Activated T-helper 2 cell treated with anti-CD3 and anti-CD28 coated beads, Interferon-gamma antibody, Interleukin-2, Interleukin-4, amounts not matched to agents 10 μg/mL and 5 μg/mL and 100 μg/mL, durations not matched to agents 14 hours and 24 hours and 36 hours (primary cell): ENCODE measurements at regions not wholly inside any gene's neighbourhood (a gene's known extent, or its start where the extent isn't known, plus 50 kb on each side); places are given as distances from the start of the nearest gene placed in this dataset.

Experiments
- DNase-seq: peaks from one replicate; pipeline ENCODE4 v3.0.0; 2021; ENCODE audit warnings: low spot score
- H3K27ac Mint-ChIP-seq: one replicate; pipeline ENCODE4 v1.8.0; 2021; ENCODE audit warnings: mixed read lengths
- H3K27me3 Mint-ChIP-seq: one replicate; pipeline ENCODE4 v1.8.0; 2021; ENCODE audit warnings: low read depth, mixed read lengths
- H3K36me3 Mint-ChIP-seq: one replicate; pipeline ENCODE4 v1.8.0; 2021; ENCODE audit warnings: low read depth, mixed read lengths
- H3K4me1 Mint-ChIP-seq: one replicate; pipeline ENCODE4 v1.8.0; 2021; ENCODE audit warnings: low read depth, mixed read lengths
- H3K4me3 Mint-ChIP-seq: one replicate; pipeline ENCODE4 v1.8.0; 2021; ENCODE audit warnings: low read depth, mild to moderate bottlenecking, moderate library complexity, mixed read lengths
- H3K9me3 Mint-ChIP-seq: one replicate; pipeline ENCODE4 v1.8.0; 2021; ENCODE audit warnings: mixed read lengths
- intact Hi-C: fragments of 100-400 bp; cut with micrococcal nuclease; formaldehyde crosslinking; loops from one replicate; pipeline ENCODE4 v1.15.1; 2023

DNA sequence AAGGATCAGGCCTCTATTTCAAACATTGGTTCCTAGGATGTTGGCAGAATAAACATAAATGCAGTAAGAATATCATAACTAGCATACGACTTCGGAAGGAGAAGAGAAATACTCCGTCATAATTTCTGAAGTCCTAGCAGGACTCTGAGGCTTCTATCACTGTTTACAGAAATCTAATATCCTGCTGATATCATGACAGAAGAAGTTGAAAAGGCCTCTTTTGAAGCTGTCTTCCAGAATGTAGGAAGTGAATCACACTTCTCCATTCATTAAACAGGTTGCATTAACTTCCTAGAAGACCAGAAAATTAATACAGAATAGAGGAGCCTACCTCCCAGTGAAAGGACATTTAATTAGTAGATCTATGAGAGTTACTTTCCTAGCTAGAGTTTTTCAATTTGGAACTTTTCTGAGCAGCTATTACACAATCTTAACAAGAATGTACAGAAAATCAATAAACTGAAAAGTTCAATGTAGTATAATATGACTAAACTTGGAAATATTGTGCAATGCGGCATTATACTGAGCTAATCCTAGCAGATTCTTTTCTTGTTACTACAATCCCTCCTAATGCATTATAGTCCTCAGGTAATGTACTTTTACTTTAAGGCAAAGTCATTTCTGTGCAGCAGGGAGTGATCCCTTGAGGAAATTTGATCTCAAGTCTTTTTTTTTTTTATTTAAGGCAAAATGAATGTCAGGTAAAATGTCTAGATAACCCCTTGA, 622.6 kb upstream of the CELF2 start:
- peaks cover 8% of the 10 kb centered on the region for H3K27me3 Mint-ChIP-seq
- no peak for DNase-seq
- intact Hi-C loops, result no loop called here
- H3K4me3 Mint-ChIP-seq, result no peak overlapping the region
- no peaks in the 10 kb centered on the region for H3K36me3 Mint-ChIP-seq
- H3K4me1 Mint-ChIP-seq, result no peaks in the 10 kb centered on the region
- H3K9me3 Mint-ChIP-seq, result no peaks in the 10 kb centered on the region
- no peak overlapping the region for H3K27ac Mint-ChIP-seq

DNA sequence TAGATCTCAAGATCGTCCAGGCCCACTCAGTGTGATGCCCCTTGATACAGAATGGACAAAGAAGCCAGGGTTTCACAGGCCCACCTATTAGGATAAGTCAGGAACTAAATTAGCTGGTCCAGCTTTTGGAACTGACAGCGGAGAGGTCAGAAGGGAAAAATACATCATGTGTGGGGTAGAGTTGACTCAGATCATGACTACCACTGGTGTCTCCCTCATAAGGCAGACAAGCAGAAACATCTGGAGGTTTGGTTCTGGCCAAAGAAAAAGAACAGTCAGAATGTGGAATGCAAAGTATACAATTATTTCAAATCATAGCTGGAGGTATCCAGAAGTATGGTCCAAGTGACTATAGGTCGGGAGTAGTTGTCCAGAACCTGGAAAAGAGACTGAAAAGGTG, 621.1 kb upstream of the CELF2 start:
- Mint-ChIP-seq H3K27ac (no peak overlapping the region), H3K4me3 (no peak overlapping the region), H3K27me3 (peaks cover 8% of the 10 kb centered on the region), H3K4me1 (no peaks in the 10 kb centered on the region), H3K9me3 (no peaks in the 10 kb centered on the region), H3K36me3 (no peaks in the 10 kb centered on the region)
- DNase-seq, result no peak
- intact Hi-C loops, result no loop called here

GRCh38 chr10:10397906-10398305, 619.8 kb upstream of the CELF2 start:
- DNase-seq, result no peak
- Mint-ChIP-seq H3K4me3 (no peak overlapping the region), H3K36me3 (no peaks in the 10 kb centered on the region), H3K4me1 (no peaks in the 10 kb centered on the region), H3K9me3 (no peaks in the 10 kb centered on the region), H3K27me3 (peaks cover 8% of the 10 kb centered on the region), H3K27ac (no peak overlapping the region)
- intact Hi-C loops, result no loop called here

GRCh38 chr10:10403762-10404161, 613.9 kb upstream of the CELF2 start:
- intact Hi-C loops, result no loop called here
- peaks cover 2% of the 10 kb centered on the region for H3K27me3 Mint-ChIP-seq
- H3K4me3 Mint-ChIP-seq, result no peak overlapping the region
- H3K36me3 Mint-ChIP-seq, result no peaks in the 10 kb centered on the region
- no peaks in the 10 kb centered on the region for H3K4me1 Mint-ChIP-seq
- no peaks in the 10 kb centered on the region for H3K9me3 Mint-ChIP-seq
- no peak overlapping the region for H3K27ac Mint-ChIP-seq
- DNase-seq, result no peak

GRCh38 chr10:10417671-10418070, 600.0 kb upstream of the CELF2 start:
- intact Hi-C loops, result loop anchor here (5.0 kb wide), 1 partner anchor 90 kb away; no protein-coding TSS in a partner anchor
- Mint-ChIP-seq H3K27me3 (peaks cover 3% of the 10 kb centered on the region), H3K4me1 (peaks cover 35% of the 10 kb centered on the region), H3K36me3 (peaks cover 3% of the 10 kb centered on the region), H3K9me3 (peaks cover 9% of the 10 kb centered on the region), H3K27ac (no peak overlapping the region), H3K4me3 (no peak overlapping the region)
- DNase-seq, result no peak

DNA sequence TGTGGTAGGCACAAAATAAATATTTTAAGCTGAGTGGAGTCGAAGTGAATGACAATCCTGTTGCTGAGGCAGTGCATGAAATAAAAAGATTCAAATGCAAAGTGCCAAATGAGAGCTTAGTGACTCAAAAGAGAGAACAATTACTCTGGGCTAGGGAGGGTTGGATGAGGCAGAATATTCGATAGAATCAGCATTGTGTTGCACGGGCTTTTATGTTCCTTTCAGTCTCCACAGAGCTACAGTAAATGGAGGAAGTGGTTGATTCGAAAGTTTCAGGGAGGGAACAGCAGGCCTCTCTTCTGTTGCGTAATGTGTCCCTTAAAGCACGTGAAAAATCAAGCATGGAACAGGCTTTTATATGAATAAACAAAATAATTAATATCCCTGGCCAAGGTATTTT, 599.3 kb upstream of the CELF2 start:
- Mint-ChIP-seq H3K27ac (peak overlapping the region; percentile 43), H3K9me3 (peaks cover 9% of the 10 kb centered on the region), H3K4me1 (peaks cover 35% of the 10 kb centered on the region), H3K4me3 (peak overlapping the region; percentile 18), H3K27me3 (peaks cover 3% of the 10 kb centered on the region), H3K36me3 (peaks cover 3% of the 10 kb centered on the region)
- DNase-seq, result peak; percentile 22
- intact Hi-C loops, result loop anchor here (5.0 kb wide), 1 partner anchor 89 kb away; no protein-coding TSS in a partner anchor

DNA sequence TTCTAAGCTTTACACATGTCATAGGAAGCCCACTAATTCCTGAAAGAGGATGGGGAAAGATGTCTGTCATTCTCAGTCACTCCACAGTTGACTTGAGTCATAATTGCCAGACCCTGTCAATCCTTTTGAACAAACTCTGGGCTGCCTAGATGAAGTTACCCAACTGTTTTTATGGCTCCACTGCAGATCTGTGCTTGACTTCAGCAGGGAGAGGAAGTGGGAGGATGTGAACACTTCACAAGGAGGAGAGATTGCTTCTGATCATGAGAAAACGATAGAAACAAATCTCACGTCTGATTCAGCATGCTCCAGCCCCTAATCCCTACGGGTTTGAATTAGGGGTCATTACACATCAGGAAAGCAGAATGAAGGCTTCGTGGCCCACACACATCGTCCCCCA, 596.6 kb upstream of the CELF2 start:
- peaks cover 6% of the 10 kb centered on the region for H3K9me3 Mint-ChIP-seq
- no peak for DNase-seq
- H3K36me3 Mint-ChIP-seq, result peaks cover 3% of the 10 kb centered on the region
- H3K27ac Mint-ChIP-seq, result no peak overlapping the region
- H3K4me1 Mint-ChIP-seq, result peaks cover 35% of the 10 kb centered on the region
- no peak overlapping the region for H3K4me3 Mint-ChIP-seq
- intact Hi-C loops, result no loop called here
- peaks cover 10% of the 10 kb centered on the region for H3K27me3 Mint-ChIP-seq

DNA sequence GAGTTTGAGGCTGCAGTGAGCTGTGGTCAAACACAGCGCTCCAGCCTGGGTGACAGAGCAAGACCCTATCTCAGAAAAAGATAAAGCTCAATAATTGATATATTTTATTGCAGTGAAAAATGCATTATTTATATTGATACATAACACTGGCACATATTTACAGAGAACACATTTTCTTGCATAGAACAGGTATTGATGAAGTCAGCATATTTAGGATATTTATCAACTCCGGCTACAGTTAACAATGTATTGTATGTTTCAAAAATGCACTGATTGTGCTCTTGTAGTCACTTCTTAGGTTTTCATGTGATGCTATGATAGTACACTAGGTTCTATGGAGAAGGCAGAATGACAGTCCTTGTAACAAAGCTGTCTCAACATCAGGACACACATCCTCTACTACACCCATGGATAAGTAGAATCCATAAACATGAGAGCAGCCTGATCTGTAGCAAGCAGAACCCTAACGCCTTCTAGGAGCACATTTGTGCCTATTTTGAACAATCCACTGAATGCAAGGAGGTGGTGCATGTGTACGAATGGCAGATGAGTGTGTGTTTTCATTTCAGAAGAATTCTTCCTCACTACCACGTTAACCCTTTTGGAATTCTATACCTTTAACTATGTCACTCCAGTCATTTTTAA, 586.1 kb upstream of the CELF2 start:
- DNase-seq, result no peak
- peaks cover 10% of the 10 kb centered on the region for H3K27me3 Mint-ChIP-seq
- intact Hi-C loops, result no loop called here
- no peak overlapping the region for H3K4me3 Mint-ChIP-seq
- no peaks in the 10 kb centered on the region for H3K36me3 Mint-ChIP-seq
- peaks cover 9% of the 10 kb centered on the region for H3K9me3 Mint-ChIP-seq
- no peak overlapping the region for H3K27ac Mint-ChIP-seq
- H3K4me1 Mint-ChIP-seq, result no peaks in the 10 kb centered on the region

- no peak for DNase-seq
- Mint-ChIP-seq H3K4me3 (no peak overlapping the region), H3K27me3 (peaks cover 10% of the 10 kb centered on the region), H3K9me3 (peaks cover 9% of the 10 kb centered on the region), H3K4me1 (no peaks in the 10 kb centered on the region), H3K27ac (no peak overlapping the region), H3K36me3 (no peaks in the 10 kb centered on the region)
- intact Hi-C loops, result no loop called here
Observed at GRCh38 chr10:10432296-10433035, 585.2 kb upstream of the CELF2 start.

DNA sequence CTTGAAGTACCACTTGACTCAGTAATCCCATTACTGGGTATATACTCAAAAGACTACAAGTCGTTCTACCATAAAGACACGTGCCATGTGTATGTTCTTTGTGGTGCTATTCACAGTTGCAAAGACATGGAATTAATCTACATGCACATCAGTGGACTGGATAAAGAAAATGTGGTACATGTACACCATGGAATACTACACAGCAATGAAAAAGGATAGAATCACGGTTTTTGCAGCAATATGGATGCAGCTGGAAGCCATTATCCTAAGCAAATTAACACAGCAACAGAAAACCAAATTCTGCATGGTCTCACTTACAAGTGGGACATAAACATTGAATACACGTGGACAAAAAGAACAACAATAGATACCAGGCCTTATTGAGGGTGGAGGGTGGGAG, 583.4 kb upstream of the CELF2 start:
- Mint-ChIP-seq H3K27ac (no peak overlapping the region), H3K9me3 (peaks cover 9% of the 10 kb centered on the region), H3K36me3 (no peaks in the 10 kb centered on the region), H3K27me3 (peaks cover 4% of the 10 kb centered on the region), H3K4me3 (no peak overlapping the region), H3K4me1 (no peaks in the 10 kb centered on the region)
- intact Hi-C loops, result no loop called here
- DNase-seq, result no peak

DNA sequence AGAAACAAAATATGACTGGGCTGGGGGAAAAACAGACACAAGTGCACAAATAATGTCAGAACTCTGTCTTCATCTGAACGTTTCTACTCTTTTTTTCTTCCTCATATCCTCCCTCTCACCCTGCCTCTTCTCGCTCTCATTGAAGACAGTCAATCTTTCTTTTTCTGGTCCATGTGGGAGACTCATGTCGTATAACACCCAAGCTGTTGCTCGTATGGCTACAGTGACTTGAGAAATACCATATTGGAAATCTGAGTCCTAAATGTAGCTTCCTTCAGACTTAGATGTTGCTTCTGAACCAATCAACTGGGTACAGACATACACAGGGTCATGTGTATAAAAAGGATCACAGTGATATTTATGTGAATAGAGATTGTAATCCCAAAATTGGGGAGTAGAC, 579.8 kb upstream of the CELF2 start:
- intact Hi-C loops, result no loop called here
- DNase-seq, result no peak
- H3K4me3 Mint-ChIP-seq, result no peak overlapping the region
- no peaks in the 10 kb centered on the region for H3K36me3 Mint-ChIP-seq
- no peaks in the 10 kb centered on the region for H3K4me1 Mint-ChIP-seq
- peaks cover 4% of the 10 kb centered on the region for H3K27me3 Mint-ChIP-seq
- H3K27ac Mint-ChIP-seq, result no peak overlapping the region
- H3K9me3 Mint-ChIP-seq, result peaks cover 9% of the 10 kb centered on the region

DNA sequence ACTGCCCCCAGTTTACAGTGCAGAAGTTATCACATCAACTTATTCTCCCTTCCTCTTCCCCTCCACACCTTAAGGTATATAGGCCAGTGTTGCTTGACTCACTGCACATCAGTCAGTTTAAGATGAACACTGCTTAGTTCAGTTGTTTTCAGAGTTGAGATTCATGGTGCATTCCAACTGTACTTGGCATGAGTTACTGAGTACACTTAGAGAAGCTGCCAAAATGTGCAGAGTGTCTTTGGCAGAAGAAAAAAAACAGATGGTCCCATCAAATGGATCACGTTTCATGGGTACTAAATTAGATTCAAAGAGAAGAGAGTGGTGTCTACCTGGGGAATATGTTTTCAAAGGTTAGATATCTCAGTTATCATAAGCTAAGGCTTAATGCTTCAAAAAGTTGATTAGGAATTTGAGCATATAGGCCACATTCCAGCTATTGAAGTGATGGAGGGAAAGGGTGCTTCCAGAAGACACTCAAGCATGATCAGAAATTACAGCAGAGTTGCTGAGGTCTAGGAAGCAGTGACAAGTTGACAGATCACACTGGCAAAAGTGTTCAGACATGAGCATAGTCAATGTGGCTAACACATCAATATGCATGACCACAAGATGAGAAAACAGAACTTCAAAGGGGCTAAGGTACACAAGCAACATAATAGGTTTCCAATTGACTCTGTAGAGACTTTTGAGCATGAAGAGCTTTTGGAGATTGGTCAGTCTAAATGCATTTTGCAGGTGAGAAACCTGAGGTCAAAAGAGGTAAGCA, 579.2 kb upstream of the CELF2 start:
- intact Hi-C loops, result no loop called here
- DNase-seq, result no peak
- H3K9me3 Mint-ChIP-seq, result peaks cover 9% of the 10 kb centered on the region
- no peaks in the 10 kb centered on the region for H3K4me1 Mint-ChIP-seq
- no peak overlapping the region for H3K4me3 Mint-ChIP-seq
- H3K27ac Mint-ChIP-seq, result no peak overlapping the region
- peaks cover 4% of the 10 kb centered on the region for H3K27me3 Mint-ChIP-seq
- H3K36me3 Mint-ChIP-seq, result no peaks in the 10 kb centered on the region
